Inferior parietal cortex (tissue), 1 donor: ENCODE measurements at regions not wholly inside any gene's neighbourhood (a gene's known extent, or its start where the extent isn't known, plus 50 kb on each side); places are given as distances from the start of the nearest gene placed in this dataset.

Experiments
- DNase-seq: peaks from one replicate; pipeline ENCODE4 v3.0.0-alpha.2; 2016; ENCODE audit errors: extremely low spot score

- no peak for DNase-seq
These were observed 200.4 kb upstream of the ESRRG start for GRCh38 chr1:216923601-216924000.

GRCh38 chr1:216922406-216922805, 199.2 kb upstream of the ESRRG start:
- DNase-seq, result no peak

GRCh38 chr1:216921866-216922265, 198.6 kb upstream of the ESRRG start:
- DNase-seq, result no peak

GRCh38 chr1:216919060-216919970, 196.1 kb upstream of the ESRRG start:
- DNase-seq, result no peak

- no peak for DNase-seq
These were observed 193.7 kb upstream of the ESRRG start for GRCh38 chr1:216916890-216917438.

GRCh38 chr1:216914974-216915373, 191.7 kb upstream of the ESRRG start:
- DNase-seq, result no peak

GRCh38 chr1:216913976-216914375, 190.7 kb upstream of the ESRRG start:
- no peak for DNase-seq

GRCh38 chr1:216910081-216910840, 187.0 kb upstream of the ESRRG start:
- DNase-seq, result peak; percentile 67

GRCh38 chr1:216908126-216908525, 184.9 kb upstream of the ESRRG start:
- no peak for DNase-seq

- no peak for DNase-seq
These were observed 183.9 kb upstream of the ESRRG start for GRCh38 chr1:216907100-216907499.

- no peak for DNase-seq
These were observed 182.6 kb upstream of the ESRRG start for GRCh38 chr1:216905781-216906180.

- DNase-seq, result no peak
These were observed 181.9 kb upstream of the ESRRG start for GRCh38 chr1:216905137-216905536.

- no peak for DNase-seq
These were observed 181.2 kb upstream of the ESRRG start for GRCh38 chr1:216904471-216904870.

- DNase-seq, result no peak
These were observed 180.1 kb upstream of the ESRRG start for GRCh38 chr1:216903382-216903740.

GRCh38 chr1:216902669-216903381, 179.6 kb upstream of the ESRRG start:
- peak; percentile 53 for DNase-seq

GRCh38 chr1:216900116-216900620, 176.9 kb upstream of the ESRRG start:
- peak; percentile 29 for DNase-seq

GRCh38 chr1:216898801-216899200, 175.6 kb upstream of the ESRRG start:
- DNase-seq, result no peak

- no peak for DNase-seq
These were observed 172.9 kb upstream of the ESRRG start for GRCh38 chr1:216896146-216896545.

- no peak for DNase-seq
These were observed 171.3 kb upstream of the ESRRG start for GRCh38 chr1:216894494-216894893.

GRCh38 chr1:216892581-216893160, 169.4 kb upstream of the ESRRG start:
- no peak for DNase-seq

GRCh38 chr1:216890871-216891270, 167.6 kb upstream of the ESRRG start:
- no peak for DNase-seq
